ENCODE measurements at regions not wholly inside any gene's neighbourhood (a gene's known extent, or its start where the extent isn't known, plus 50 kb on each side); places are given as distances from the start of the nearest gene placed in this dataset.

GRCh38 chr2:105187531-105187930 is 54.0 kb upstream of the GPR45 start:
- H3K36me3 ChIP-seq (ENCODE audit: control insufficient read depth in 2 of 2, extremely low read depth in 1 of 2, insufficient read depth in 2 of 2, low read length in 2 of 2): no peaks in the 10 kb centered on the region
- H3K4me1 ChIP-seq (ENCODE audit: control insufficient read depth, extremely low read depth, insufficient read depth, low read length): no peaks in the 10 kb centered on the region
- DNase-seq (ENCODE audit: low read depth, low spot score): no peak
- no peak overlapping the region for H3K27ac ChIP-seq (ENCODE audit: control insufficient read depth, insufficient read depth, low read length)
- FAIRE-seq: no peak
- no peaks in the 10 kb centered on the region for H3K9me1 ChIP-seq (ENCODE audit: control insufficient read depth, extremely low read depth, insufficient read depth, low read length)
- no peaks in the 10 kb centered on the region for H3K9me3 ChIP-seq (ENCODE audit: control insufficient read depth, low read depth, low read length)
- no peaks in the 10 kb centered on the region for H3K27me3 ChIP-seq (ENCODE audit: control insufficient read depth, extremely low read depth, insufficient read depth, low read length)
- H2AFZ ChIP-seq (ENCODE audit: control insufficient read depth, low read length): no peak overlapping the region
- no peaks in the 10 kb centered on the region for H3K79me2 ChIP-seq (ENCODE audit: control insufficient read depth, insufficient read depth, low read length)
- TF ChIP-seq CTCF (optimal IDR thresholded peaks at IDR 0.05 in 1 of 3, IDR thresholded peaks at IDR 0.05 in 1 of 3, conservative IDR thresholded peaks at IDR 0.05 in 1 of 3; ENCODE audit: extremely low read depth in 1 of 3, insufficient read depth in 2 of 3, low read length in 3 of 3): no peak
- no peak for TF ChIP-seq EZH2 (IDR thresholded peaks at IDR 0.05; ENCODE audit: low read length)
- H3K4me2 ChIP-seq (ENCODE audit: control insufficient read depth, extremely low read depth, insufficient read depth, low read depth, low read length): no peak overlapping the region
- dilution Hi-C loops (cut with MboI; ENCODE audit: extremely low pct_ligation_motif_present, low sequenced_read_pairs): no loop called here
- H3K4me3 ChIP-seq (ENCODE audit: control insufficient read depth in 2 of 3, extremely low read depth in 1 of 3, insufficient read depth in 2 of 3, low read depth in 1 of 3, low read length in 3 of 3): no peak overlapping the region
- H4K20me1 ChIP-seq (ENCODE audit: control insufficient read depth, extremely low read depth, insufficient read depth, low read length): no peaks in the 10 kb centered on the region
- H3K9ac ChIP-seq (ENCODE audit: control insufficient read depth, extremely low read depth, insufficient read depth, low read length): no peak overlapping the region

DNA sequence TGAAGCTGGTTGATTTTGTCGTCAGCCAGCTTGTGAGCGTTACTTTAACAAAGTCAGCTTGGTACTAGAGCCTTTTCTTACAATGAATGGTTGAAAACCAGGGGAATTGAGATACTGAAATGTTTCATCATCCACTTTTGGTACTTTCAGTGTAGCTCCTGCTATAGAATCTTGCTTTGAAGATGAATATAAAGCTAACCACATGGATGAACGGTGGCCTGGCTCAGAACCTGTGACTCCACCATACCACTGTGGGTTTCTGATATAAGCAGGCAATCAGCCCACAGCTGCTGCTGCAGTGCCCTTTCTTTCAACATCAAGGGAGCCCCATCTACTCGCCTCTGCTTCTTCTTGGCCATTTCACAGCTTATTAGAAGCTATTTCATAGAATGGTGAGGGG is 53.2 kb upstream of the GPR45 start:
- Histone ChIP-seq H4K20me1 (ENCODE audit: control insufficient read depth, extremely low read depth, insufficient read depth, low read length) (no peaks in the 10 kb centered on the region), H2AFZ (ENCODE audit: control insufficient read depth, low read length) (no peak overlapping the region), H3K9ac (ENCODE audit: control insufficient read depth, extremely low read depth, insufficient read depth, low read length) (no peak overlapping the region), H3K27me3 (ENCODE audit: control insufficient read depth, extremely low read depth, insufficient read depth, low read length) (no peaks in the 10 kb centered on the region), H3K9me1 (ENCODE audit: control insufficient read depth, extremely low read depth, insufficient read depth, low read length) (no peaks in the 10 kb centered on the region), H3K4me1 (ENCODE audit: control insufficient read depth, extremely low read depth, insufficient read depth, low read length) (no peaks in the 10 kb centered on the region), H3K36me3 (ENCODE audit: control insufficient read depth in 2 of 2, extremely low read depth in 1 of 2, insufficient read depth in 2 of 2, low read length in 2 of 2) (no peaks in the 10 kb centered on the region), H3K4me3 (ENCODE audit: control insufficient read depth in 2 of 3, extremely low read depth in 1 of 3, insufficient read depth in 2 of 3, low read depth in 1 of 3, low read length in 3 of 3) (no peak overlapping the region), H3K4me2 (ENCODE audit: control insufficient read depth, extremely low read depth, insufficient read depth, low read depth, low read length) (no peak overlapping the region), H3K27ac (ENCODE audit: control insufficient read depth, insufficient read depth, low read length) (no peak overlapping the region), H3K9me3 (ENCODE audit: control insufficient read depth, low read depth, low read length) (no peaks in the 10 kb centered on the region), H3K79me2 (ENCODE audit: control insufficient read depth, insufficient read depth, low read length) (no peaks in the 10 kb centered on the region)
- DNase-seq (ENCODE audit: low read depth, low spot score): no peak
- no peak for FAIRE-seq
- dilution Hi-C loops (cut with MboI; ENCODE audit: extremely low pct_ligation_motif_present, low sequenced_read_pairs): no loop called here
- TF ChIP-seq EZH2 (IDR thresholded peaks at IDR 0.05; ENCODE audit: low read length) (no peak), CTCF (optimal IDR thresholded peaks at IDR 0.05 in 1 of 3, IDR thresholded peaks at IDR 0.05 in 1 of 3, conservative IDR thresholded peaks at IDR 0.05 in 1 of 3; ENCODE audit: extremely low read depth in 1 of 3, insufficient read depth in 2 of 3, low read length in 3 of 3) (no peak)

All from keratinocyte (primary cell).